K562 (cell line): ENCODE measurements at regions not wholly inside any gene's neighbourhood (a gene's known extent, or its start where the extent isn't known, plus 50 kb on each side); places are given as distances from the start of the nearest gene placed in this dataset.

Experiments used
- ATAC-seq: fragments of 200-7000 bp; cut with Tn5 transposase; 3 replicates; pipeline ENCODE4 v1.9.1; 2020; ENCODE audit warnings: moderate library complexity
- BruUV-seq: library from RNA; stranded (reverse); fragments of 400-500 nt; replicated peaks from 2 replicates; lab custom pipeline; 2021; lab: Mats Ljungman, UMichigan
- CTCF ChIA-PET: fragments of 300-600 bp; formaldehyde crosslinking; extraction: SDS; loops from one replicate; lab custom pipeline; 2021; ENCODE audit warnings: low intra/inter-chr PET ratio; lab: Yijun Ruan, JAX
- POLR2A ChIA-PET: fragments of 300-600, 350-650 bp; sonication (Branson Sonifier 250); formaldehyde crosslinking; extraction: SDS; loops from one replicate; lab custom pipeline; 2021; ENCODE audit warnings: antibody characterized with exemption, inconsistent platforms; lab: Yijun Ruan, JAX
- DNase-seq, 4 experiments: peaks; one replicate each; pipeline versions ENCODE4 v3.0.0 to v3.0.0-alpha.2; 2011 to 2018; ENCODE audit warnings: low spot score in 3 of 4, mixed read lengths in 3 of 4; ENCODE audit errors: extremely low read depth in 1 of 4
- FAIRE-seq: peaks from 2 replicates; lab custom pipeline; 2011; peaks lifted over from hg19 to GRCh38; lab: Jason Lieb, UNC
- H2AFZ ChIP-seq: 2 replicates; pipeline ENCODE4 v1.6.0; 2011; ENCODE audit warnings: low read depth, low read length, control low read depth, inconsistent platforms
- H3K27ac ChIP-seq: fragments of 200-600 bp; 3 replicates; pipeline ENCODE4 v1.8.0; 2011; ENCODE audit warnings: low read depth, mild to moderate bottlenecking, control low read depth, inconsistent platforms, low read length, moderate library complexity, mixed read lengths; ENCODE audit errors: extremely low read depth
- H3K27me3 ChIP-seq, 2 experiments: fragments of 300-600 bp in 1 of 2; 2 replicates in 1 of 2; 3 replicates in 1 of 2; pipeline versions ENCODE4 v1.6.0 to v1.8.0; 2011; ENCODE audit warnings: inconsistent platforms in 2 of 2, low read length in 2 of 2, mild to moderate bottlenecking in 1 of 2, mixed read lengths in 1 of 2, moderate library complexity in 1 of 2; ENCODE audit not compliant: control insufficient read depth in 2 of 2, insufficient read depth in 2 of 2
- H3K36me3 ChIP-seq: fragments of 300-600 bp; 3 replicates; pipeline ENCODE4 v1.8.0; 2011; ENCODE audit warnings: mild to moderate bottlenecking, low read length, inconsistent platforms; ENCODE audit not compliant: control insufficient read depth, insufficient read depth
- H3K4me1 ChIP-seq, 2 experiments: fragments of 200-600 bp in 1 of 2; replicated peaks in 1 of 2; 2 replicates in 1 of 2; 3 replicates in 1 of 2; pipeline versions ENCODE4 v1.5.1 to v1.8.0; 2011; ENCODE audit warnings: inconsistent platforms in 2 of 2, low read length in 2 of 2, mild to moderate bottlenecking in 1 of 2, mixed read lengths in 1 of 2, moderate library complexity in 1 of 2; ENCODE audit not compliant: control insufficient read depth in 2 of 2, insufficient read depth in 2 of 2
- H3K4me2 ChIP-seq: 2 replicates; pipeline ENCODE4 v1.6.1; 2011; ENCODE audit warnings: low read length, control low read depth, inconsistent platforms, mixed read lengths; ENCODE audit not compliant: insufficient read depth
- H3K4me3 ChIP-seq: fragments of 200-600 bp; sonication (generic), shearing (Covaris generic); 2 replicates; pipeline ENCODE4 v1.5.1; 2016; ENCODE audit warnings: control low read depth, inconsistent platforms
- H3K79me2 ChIP-seq: fragments of 200-600 bp; 3 replicates; pipeline ENCODE4 v1.8.0; 2011; ENCODE audit warnings: low read length, inconsistent platforms; ENCODE audit not compliant: control insufficient read depth, insufficient read depth
- H3K9ac ChIP-seq, 2 experiments: 2 replicates each; pipeline versions ENCODE4 v1.6.0 to v1.6.1; 2011; ENCODE audit warnings: low read depth in 2 of 2, low read length in 2 of 2, control low read depth in 1 of 2, inconsistent platforms in 1 of 2, mild to moderate bottlenecking in 1 of 2, mixed read lengths in 1 of 2; ENCODE audit not compliant: insufficient read depth in 1 of 2
- H3K9me1 ChIP-seq: one replicate; pipeline ENCODE4 v1.6.0; 2011; ENCODE audit warnings: inconsistent platforms, mild to moderate bottlenecking, low read length, moderate library complexity; ENCODE audit not compliant: control insufficient read depth, insufficient read depth
- H3K9me3 ChIP-seq: replicated peaks from 2 replicates; pipeline ENCODE4 v1.5.1; 2011; ENCODE audit warnings: low read depth, low read length, inconsistent platforms; ENCODE audit not compliant: control insufficient read depth, insufficient read depth
- H4K20me1 ChIP-seq: replicated peaks from 2 replicates; pipeline ENCODE4 v1.6.1; 2011; ENCODE audit warnings: low read length, inconsistent platforms, mixed read lengths; ENCODE audit not compliant: control insufficient read depth, insufficient read depth
- BRD4 ChIP-seq: fragments of 200-600 bp; sonication (generic); IDR thresholded peaks from 2 replicates; pipeline ENCODE4 v1.6.1; 2017; ENCODE audit warnings: inconsistent platforms
- GTF2B ChIP-seq: IDR thresholded peaks from 2 replicates; pipeline ENCODE4 v1.6.1; 2011; ENCODE audit not compliant: insufficient read length; ENCODE audit errors: extremely low read depth
- KLF6 ChIP-seq: fragments of 250-450 bp; sonication (Bioruptor Pico); IDR thresholded peaks from 2 replicates; pipeline ENCODE4 v1.4.0; 2020; ENCODE audit warnings: mild to moderate bottlenecking, moderate library complexity, borderline replicate concordance
- NELFE ChIP-seq: IDR thresholded peaks from 2 replicates; pipeline ENCODE4 v1.6.1; 2011; ENCODE audit warnings: mild to moderate bottlenecking; ENCODE audit not compliant: insufficient read depth, insufficient read length
- NFE2L1 ChIP-seq: fragments of 450-650 bp; IDR thresholded peaks from 2 replicates; pipeline ENCODE4 v1.6.1; 2016; ENCODE audit warnings: missing genetic modification characterization, low read depth, mild to moderate bottlenecking, missing compliant biosample characterization, moderate library complexity, borderline replicate concordance
- ZNF316 ChIP-seq: fragments of 450-650 bp; IDR thresholded peaks from 2 replicates; pipeline ENCODE4 v1.6.1; 2016
- ZNF408 ChIP-seq: fragments of 250-450 bp; sonication (Bioruptor Pico); IDR thresholded peaks from 2 replicates; pipeline ENCODE4 v1.4.0; 2020; ENCODE audit warnings: low read depth, mild to moderate bottlenecking, moderate library complexity
- ZNF740 ChIP-seq, 3 experiments: fragments of 200-800 bp in 1 of 3; sonication (Bioruptor generic) in 1 of 3; sonication (generic) in 1 of 3; formaldehyde crosslinking in 1 of 3; IDR thresholded peaks; 2 replicates each; pipeline versions ENCODE4 v1.6.1 to v1.8.0; 2016 to 2022; ENCODE audit warnings: mild to moderate bottlenecking in 2 of 3, missing compliant biosample characterization in 2 of 3, missing genetic modification characterization in 2 of 3, missing genetic modification reagents in 1 of 3
- WGBS: fragments of 100-300 bp; shearing (Covaris generic); methylation state at CpG from one replicate; pipeline ENCODE4 v1.1.6; 2016; ENCODE audit warnings: low coverage, mixed read lengths; ENCODE audit not compliant: insufficient coverage; ENCODE audit errors: missing lambda C conversion rate; 5-methylcytosine and 5-hydroxymethylcytosine counted together
- in situ Hi-C: fragments of 300-500 bp; cut with MboI; formaldehyde crosslinking; loops from 4 replicates; pipeline ENCODE4 v1.15.0; 2018; ENCODE audit warnings: inconsistent platforms, mixed read lengths
- intact Hi-C: fragments of 100-400 bp; cut with micrococcal nuclease; formaldehyde crosslinking; loops from 2 replicates; pipeline ENCODE4 v1.14.2; 2022
- TF ChIP-seq, protein P1 (sequence below): fragments of 450-650 bp; IDR thresholded peaks from 2 replicates; pipeline ENCODE4 v1.6.1; 2016; ENCODE audit warnings: borderline replicate concordance

DNA sequence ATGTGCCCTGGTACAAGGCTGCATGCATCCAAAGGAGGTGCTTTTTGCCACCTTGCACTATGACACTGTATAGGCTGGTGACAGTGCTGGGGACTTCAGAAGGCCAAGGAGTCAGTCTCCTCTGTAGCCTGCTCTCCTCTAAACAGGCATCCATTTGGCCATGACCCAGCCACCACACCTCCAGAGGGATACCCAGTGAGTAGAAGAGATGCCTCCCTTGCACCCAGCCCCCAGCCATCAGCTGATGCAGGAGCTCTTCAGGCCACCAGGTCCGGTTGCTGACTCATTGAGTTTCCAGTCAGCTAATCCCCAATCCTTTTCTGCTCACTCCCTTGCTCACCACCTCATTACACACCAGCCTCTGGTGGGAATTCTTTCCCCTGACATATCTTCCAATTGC lies 99.8 kb downstream of the PJA1 start:
- ATAC-seq, result no peak
- Histone ChIP-seq H3K9me3 (no peaks in the 10 kb centered on the region), H2AFZ (no peak overlapping the region), H3K79me2 (no peaks in the 10 kb centered on the region), H4K20me1 (peaks cover 4% of the 10 kb centered on the region; the same call in 1 of the 2 replicates), H3K27me3 (peaks cover 0 to 16% of the 10 kb centered on the region in 2 experiments; a peak in 1 of 5 replicates), H3K9me1 (no peaks in the 10 kb centered on the region), H3K9ac (no peak overlapping the region), H3K4me1 (no peaks in the 10 kb centered on the region), H3K4me3 (no peak overlapping the region), H3K27ac (no peak overlapping the region), H3K36me3 (no peaks in the 10 kb centered on the region), H3K4me2 (no peak overlapping the region)
- in situ Hi-C loops (loop anchor here (10.0 kb wide), 1 partner anchor 241 kb away; the partner anchor contains the start of gene EFNB1), intact Hi-C loops (no loop called here)
- WGBS, result 0% methylated on average over 1 of the region's 1 CpG
- no peak for DNase-seq
- FAIRE-seq, result no peak
- CTCF ChIA-PET, result no interaction called here
- TF ChIP-seq KLF6 (CRISPR knock-in tag) (no peak), ZNF316 (0 out of 2 replicates have a peak, but pooled peaks have one; percentile 7)
- POLR2A ChIA-PET, result interaction anchor here (0.8 kb wide), 1 partner anchor 11 kb away, joined by 4 read pairs; no protein-coding TSS in a partner anchor
- no TSS peak for BruUV-seq

- Histone ChIP-seq H3K9ac (no peak overlapping the region), H3K9me1 (no peaks in the 10 kb centered on the region), H4K20me1 (peaks cover 4% of the 10 kb centered on the region; the same call in 1 of the 2 replicates), H3K4me2 (no peak overlapping the region), H3K27ac (no peak overlapping the region), H3K4me1 (no peaks in the 10 kb centered on the region), H3K4me3 (no peak overlapping the region), H3K79me2 (no peaks in the 10 kb centered on the region), H3K9me3 (no peaks in the 10 kb centered on the region), H3K27me3 (peaks cover 0 to 16% of the 10 kb centered on the region in 2 experiments; a peak in 1 of 5 replicates), H3K36me3 (no peaks in the 10 kb centered on the region), H2AFZ (no peak overlapping the region)
- no peak for DNase-seq
- CTCF ChIA-PET, result interaction anchor here (0.6 kb wide), 1 partner anchor 320 kb away, joined by 3 read pairs; no protein-coding TSS in a partner anchor
- POLR2A ChIA-PET, result interaction anchor here (0.7 kb wide), 1 partner anchor 50 kb away, joined by 3 read pairs; no protein-coding TSS in a partner anchor
- no peak for ATAC-seq
- no peak for FAIRE-seq
- in situ Hi-C loops (loop anchor here (10.0 kb wide), 1 partner anchor 239 kb away; the partner anchor contains the start of gene EFNB1), intact Hi-C loops (no loop called here)
- WGBS, result 3% methylated on average over 4 of the region's 4 CpGs
- no TSS peak for BruUV-seq
- TF ChIP-seq BRD4 (no peak), NELFE (no peak), NFE2L1 (tag) (no peak), ZNF408 (CRISPR knock-in tag) (no peak), ZNF740 (CRISPR knock-in tag; IDR thresholded peaks at IDR 0.05) (no peak), ZNF740 (tag; IDR thresholded peaks at IDR 0.05) (no peak), GTF2B (no peak)
- TF ChIP-seq, protein P1, sequence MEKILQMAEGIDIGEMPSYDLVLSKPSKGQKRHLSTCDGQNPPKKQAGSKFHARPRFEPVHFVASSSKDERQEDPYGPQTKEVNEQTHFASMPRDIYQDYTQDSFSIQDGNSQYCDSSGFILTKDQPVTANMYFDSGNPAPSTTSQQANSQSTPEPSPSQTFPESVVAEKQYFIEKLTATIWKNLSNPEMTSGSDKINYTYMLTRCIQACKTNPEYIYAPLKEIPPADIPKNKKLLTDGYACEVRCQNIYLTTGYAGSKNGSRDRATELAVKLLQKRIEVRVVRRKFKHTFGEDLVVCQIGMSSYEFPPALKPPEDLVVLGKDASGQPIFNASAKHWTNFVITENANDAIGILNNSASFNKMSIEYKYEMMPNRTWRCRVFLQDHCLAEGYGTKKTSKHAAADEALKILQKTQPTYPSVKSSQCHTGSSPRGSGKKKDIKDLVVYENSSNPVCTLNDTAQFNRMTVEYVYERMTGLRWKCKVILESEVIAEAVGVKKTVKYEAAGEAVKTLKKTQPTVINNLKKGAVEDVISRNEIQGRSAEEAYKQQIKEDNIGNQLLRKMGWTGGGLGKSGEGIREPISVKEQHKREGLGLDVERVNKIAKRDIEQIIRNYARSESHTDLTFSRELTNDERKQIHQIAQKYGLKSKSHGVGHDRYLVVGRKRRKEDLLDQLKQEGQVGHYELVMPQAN, result no peak
These were observed 101.8 kb downstream of the PJA1 start for GRCh38 chrX:69063486-69063885.
